ENCODE measurements at regions not wholly inside any gene's neighbourhood (a gene's known extent, or its start where the extent isn't known, plus 50 kb on each side); places are given as distances from the start of the nearest gene placed in this dataset.

DNA sequence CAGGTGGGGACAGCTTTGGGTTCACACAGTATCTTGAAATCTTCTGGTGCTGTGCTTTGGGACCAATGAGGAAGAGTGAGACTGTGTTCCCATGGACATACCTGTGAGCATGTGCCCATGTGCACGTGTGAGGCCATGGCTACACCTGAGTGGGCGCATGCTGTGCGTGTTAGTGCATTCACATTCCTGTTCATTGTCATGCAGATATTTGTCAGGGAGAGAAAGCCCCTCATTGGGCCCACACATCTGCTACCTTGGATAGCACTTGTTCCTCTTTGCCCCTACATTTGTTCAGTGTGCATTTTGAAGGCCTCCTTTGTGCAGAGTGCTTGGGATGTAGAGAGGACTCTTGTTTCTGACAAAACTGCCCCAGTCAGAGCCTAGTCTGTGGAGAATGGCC, 154.3 kb upstream of the E2F8 start:
- Histone ChIP-seq H3K9ac (ENCODE audit: low read depth, low read length, poor library complexity) (no peak overlapping the region), H3K4me2 (ENCODE audit: insufficient read depth, low read length, poor library complexity, severe bottlenecking) (no peak overlapping the region), H3K4ac (ENCODE audit: low read length) (no peak overlapping the region), H3K9me3 (replicated peaks in 1 of 2; ENCODE audit: control insufficient read depth in 2 of 2, insufficient read depth in 1 of 2, low read depth in 1 of 2, low read length in 2 of 2) (no peaks in the 10 kb centered on the region), H3K14ac (ENCODE audit: low read length) (no peak overlapping the region), H3K4me3 (ENCODE audit: low read length in 2 of 2) (no peak overlapping the region), H3K79me1 (ENCODE audit: low read depth, low read length) (no peaks in the 10 kb centered on the region), H2AFZ (ENCODE audit: low read length) (no peak overlapping the region), H3K36me3 (replicated peaks in 1 of 2; ENCODE audit: control insufficient read depth in 2 of 2, insufficient read depth in 2 of 2, low read length in 2 of 2) (no peaks in the 10 kb centered on the region), H3K4me1 (ENCODE audit: control insufficient read depth in 2 of 2, insufficient read depth in 1 of 2, low read depth in 1 of 2, low read length in 2 of 2) (peaks cover 0 to 12% of the 10 kb centered on the region in 2 donors), H2BK12ac (ENCODE audit: low read length) (no peak overlapping the region), H4K91ac (ENCODE audit: low read depth, low read length, poor library complexity) (no peak overlapping the region), H3K18ac (ENCODE audit: low read length) (no peak overlapping the region), H4K8ac (ENCODE audit: low read depth, low read length) (no peak overlapping the region), H2BK15ac (ENCODE audit: low read length) (no peak overlapping the region), H2AK5ac (ENCODE audit: low read depth, low read length) (no peak overlapping the region), H3K27ac (replicated peaks; ENCODE audit: low read length) (no peak overlapping the region), H2BK5ac (ENCODE audit: low read length) (no peak overlapping the region), H3K23ac (ENCODE audit: low read depth, low read length, poor library complexity) (no peak overlapping the region), H3K27me3 (ENCODE audit: control insufficient read depth in 3 of 3, insufficient read depth in 3 of 3, low read depth in 1 of 3, low read length in 3 of 3) (no peaks in the 10 kb centered on the region), H2BK120ac (ENCODE audit: low read depth, low read length) (no peak overlapping the region)
- WGBS, 2 donors (ENCODE audit: extremely low coverage in 2 of 2, insufficient read length in 2 of 2, insufficient replicate concordance in 1 of 2), result no CpG with 5 or more reads among the region's 3 CpGs
- no peak for DNase-seq (ENCODE audit: low spot score)

DNA sequence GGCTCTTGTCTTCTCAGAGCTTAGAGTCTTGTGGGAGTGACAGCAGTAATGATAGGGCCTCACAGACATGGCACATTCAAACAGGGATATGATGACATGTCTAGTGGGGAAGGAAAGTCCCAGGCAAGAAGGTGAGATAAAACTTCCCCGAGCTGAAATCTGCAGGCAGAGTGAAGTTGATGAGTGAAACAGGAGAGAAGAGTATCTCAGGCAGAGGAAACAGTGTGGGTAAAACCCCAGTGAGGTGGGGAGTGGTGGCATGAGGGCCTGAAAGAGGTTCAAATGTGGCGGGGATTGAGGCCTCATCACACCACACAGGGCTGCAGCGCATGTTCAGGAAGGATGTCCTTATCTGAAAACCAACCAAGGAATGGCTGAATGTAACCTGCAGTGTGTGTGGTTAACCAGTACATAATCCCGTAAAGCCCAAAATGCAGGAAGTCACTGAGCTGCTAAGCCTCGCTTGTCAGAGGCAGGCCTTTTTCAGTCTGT, 153.8 kb upstream of the E2F8 start:
- Histone ChIP-seq H3K14ac (ENCODE audit: low read length) (no peak overlapping the region), H4K91ac (ENCODE audit: low read depth, low read length, poor library complexity) (no peak overlapping the region), H3K4me1 (ENCODE audit: control insufficient read depth in 2 of 2, insufficient read depth in 1 of 2, low read depth in 1 of 2, low read length in 2 of 2) (peaks cover 0 to 15% of the 10 kb centered on the region in 2 donors), H3K36me3 (replicated peaks in 1 of 2; ENCODE audit: control insufficient read depth in 2 of 2, insufficient read depth in 2 of 2, low read length in 2 of 2) (no peaks in the 10 kb centered on the region), H2BK5ac (ENCODE audit: low read length) (no peak overlapping the region), H2AK5ac (ENCODE audit: low read depth, low read length) (no peak overlapping the region), H3K4me2 (ENCODE audit: insufficient read depth, low read length, poor library complexity, severe bottlenecking) (no peak overlapping the region), H3K23ac (ENCODE audit: low read depth, low read length, poor library complexity) (no peak overlapping the region), H3K79me1 (ENCODE audit: low read depth, low read length) (no peaks in the 10 kb centered on the region), H3K4me3 (ENCODE audit: low read length in 2 of 2) (no peak overlapping the region), H2BK12ac (ENCODE audit: low read length) (no peak overlapping the region), H4K8ac (ENCODE audit: low read depth, low read length) (no peak overlapping the region), H3K9me3 (replicated peaks in 1 of 2; ENCODE audit: control insufficient read depth in 2 of 2, insufficient read depth in 1 of 2, low read depth in 1 of 2, low read length in 2 of 2) (no peaks in the 10 kb centered on the region), H2AFZ (ENCODE audit: low read length) (no peak overlapping the region), H3K9ac (ENCODE audit: low read depth, low read length, poor library complexity) (no peak overlapping the region), H3K27ac (replicated peaks; ENCODE audit: low read length) (no peak overlapping the region), H2BK120ac (ENCODE audit: low read depth, low read length) (no peak overlapping the region), H3K27me3 (ENCODE audit: control insufficient read depth in 3 of 3, insufficient read depth in 3 of 3, low read depth in 1 of 3, low read length in 3 of 3) (no peaks in the 10 kb centered on the region), H3K4ac (ENCODE audit: low read length) (no peak overlapping the region), H2BK15ac (ENCODE audit: low read length) (no peak overlapping the region), H3K18ac (ENCODE audit: low read length) (no peak overlapping the region)
- DNase-seq (ENCODE audit: low spot score), result no peak
- no CpG with 5 or more reads among the region's 5 CpGs for WGBS, 2 donors (ENCODE audit: extremely low coverage in 2 of 2, insufficient read length in 2 of 2, insufficient replicate concordance in 1 of 2)

DNA sequence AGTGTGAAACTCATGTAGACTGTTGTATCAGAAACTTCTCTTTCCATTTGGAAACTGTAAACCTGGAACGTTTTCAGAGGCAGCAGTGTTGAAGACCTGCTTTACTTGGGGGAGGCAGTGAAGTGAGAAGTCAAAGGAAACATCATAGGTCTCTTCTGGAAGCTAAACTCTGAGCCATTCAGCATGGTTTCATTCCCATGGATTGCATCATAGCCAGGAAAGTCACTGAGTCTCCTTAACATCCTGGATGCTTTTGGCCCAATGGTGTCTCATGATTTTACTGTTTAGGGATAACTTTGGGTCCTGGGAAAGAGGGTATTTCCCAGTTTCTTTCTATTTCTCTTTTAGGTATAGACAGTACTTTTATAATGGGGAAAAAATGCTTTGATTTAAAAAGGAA, 153.2 kb upstream of the E2F8 start:
- DNase-seq (ENCODE audit: low spot score), result no peak
- no CpG with 5 or more reads among the region's 1 CpG for WGBS, 2 donors (ENCODE audit: extremely low coverage in 2 of 2, insufficient read length in 2 of 2, insufficient replicate concordance in 1 of 2)

DNA sequence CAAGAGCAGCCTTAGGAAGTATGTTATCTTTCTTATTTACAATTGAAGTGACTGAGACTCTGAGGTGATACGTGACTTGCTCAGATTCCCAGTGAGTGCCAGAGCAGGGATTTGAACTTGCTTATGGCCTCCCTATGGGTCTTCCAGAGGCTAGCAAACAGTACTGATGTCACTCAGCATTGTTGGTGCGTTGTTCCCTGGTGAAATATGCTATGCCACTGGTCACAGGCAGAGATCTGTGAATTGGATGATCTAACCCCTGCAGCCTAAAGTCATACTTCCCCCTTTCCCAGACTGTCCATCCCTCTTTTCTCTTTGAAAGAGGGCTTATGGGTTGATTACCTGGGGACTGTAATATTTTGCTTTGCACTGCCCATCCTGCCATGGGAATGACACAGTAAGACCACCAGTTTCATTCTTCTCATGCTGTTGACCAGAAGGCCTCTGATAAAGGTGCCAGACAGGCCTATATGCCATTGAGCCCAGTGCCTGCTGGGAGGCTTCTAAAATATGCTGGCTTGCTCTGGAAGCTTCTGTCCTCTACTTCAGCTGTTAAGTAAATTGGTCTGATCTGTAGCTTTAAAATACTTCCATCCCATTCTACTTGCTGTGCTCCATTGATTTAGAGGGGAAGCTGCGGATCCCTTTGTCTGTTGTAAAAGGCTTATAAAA, 152.2 kb upstream of the E2F8 start:
- no peak overlapping the region for H4K8ac ChIP-seq (ENCODE audit: low read depth, low read length)
- no peaks in the 10 kb centered on the region for H3K9me3 ChIP-seq (replicated peaks in 1 of 2; ENCODE audit: control insufficient read depth in 2 of 2, insufficient read depth in 1 of 2, low read depth in 1 of 2, low read length in 2 of 2)
- H4K91ac ChIP-seq (ENCODE audit: low read depth, low read length, poor library complexity), result no peak overlapping the region
- H2BK15ac ChIP-seq (ENCODE audit: low read length), result no peak overlapping the region
- H3K27me3 ChIP-seq (ENCODE audit: control insufficient read depth in 3 of 3, insufficient read depth in 3 of 3, low read depth in 1 of 3, low read length in 3 of 3), result no peaks in the 10 kb centered on the region
- no peak for DNase-seq (ENCODE audit: low spot score)
- WGBS, 2 donors (ENCODE audit: extremely low coverage in 2 of 2, insufficient read length in 2 of 2, insufficient replicate concordance in 1 of 2), result no CpG with 5 or more reads among the region's 3 CpGs
- no peaks in the 10 kb centered on the region for H3K36me3 ChIP-seq (replicated peaks in 1 of 2; ENCODE audit: control insufficient read depth in 2 of 2, insufficient read depth in 2 of 2, low read length in 2 of 2)
- no peaks in the 10 kb centered on the region for H3K79me1 ChIP-seq (ENCODE audit: low read depth, low read length)
- H2BK120ac ChIP-seq (ENCODE audit: low read depth, low read length), result no peak overlapping the region
- H3K27ac ChIP-seq (replicated peaks; ENCODE audit: low read length), result no peak overlapping the region
- H3K9ac ChIP-seq (ENCODE audit: low read depth, low read length, poor library complexity), result no peak overlapping the region
- no peak overlapping the region for H3K4ac ChIP-seq (ENCODE audit: low read length)
- H2AFZ ChIP-seq (ENCODE audit: low read length), result no peak overlapping the region
- H3K18ac ChIP-seq (ENCODE audit: low read length), result no peak overlapping the region
- peaks cover 0 to 5% of the 10 kb centered on the region in 2 donors for H3K4me1 ChIP-seq (ENCODE audit: control insufficient read depth in 2 of 2, insufficient read depth in 1 of 2, low read depth in 1 of 2, low read length in 2 of 2)
- H2AK5ac ChIP-seq (ENCODE audit: low read depth, low read length), result no peak overlapping the region
- no peak overlapping the region for H3K23ac ChIP-seq (ENCODE audit: low read depth, low read length, poor library complexity)
- H2BK5ac ChIP-seq (ENCODE audit: low read length), result no peak overlapping the region
- H3K4me2 ChIP-seq (ENCODE audit: insufficient read depth, low read length, poor library complexity, severe bottlenecking), result no peak overlapping the region
- H2BK12ac ChIP-seq (ENCODE audit: low read length), result no peak overlapping the region
- no peak overlapping the region for H3K4me3 ChIP-seq (ENCODE audit: low read length in 2 of 2)
- no peak overlapping the region for H3K14ac ChIP-seq (ENCODE audit: low read length)

More for the DNA sequence above, 153.2 kb upstream of the E2F8 start:
- Histone ChIP-seq H3K27me3 (ENCODE audit: control insufficient read depth in 3 of 3, insufficient read depth in 3 of 3, low read depth in 1 of 3, low read length in 3 of 3) (no peaks in the 10 kb centered on the region), H4K8ac (ENCODE audit: low read depth, low read length) (no peak overlapping the region), H3K14ac (ENCODE audit: low read length) (no peak overlapping the region), H3K23ac (ENCODE audit: low read depth, low read length, poor library complexity) (no peak overlapping the region), H3K18ac (ENCODE audit: low read length) (no peak overlapping the region), H3K4me2 (ENCODE audit: insufficient read depth, low read length, poor library complexity, severe bottlenecking) (no peak overlapping the region), H2BK120ac (ENCODE audit: low read depth, low read length) (no peak overlapping the region), H2AK5ac (ENCODE audit: low read depth, low read length) (no peak overlapping the region), H3K9me3 (replicated peaks in 1 of 2; ENCODE audit: control insufficient read depth in 2 of 2, insufficient read depth in 1 of 2, low read depth in 1 of 2, low read length in 2 of 2) (no peaks in the 10 kb centered on the region), H3K27ac (replicated peaks; ENCODE audit: low read length) (no peak overlapping the region), H2BK5ac (ENCODE audit: low read length) (no peak overlapping the region), H2BK15ac (ENCODE audit: low read length) (no peak overlapping the region), H3K4me1 (ENCODE audit: control insufficient read depth in 2 of 2, insufficient read depth in 1 of 2, low read depth in 1 of 2, low read length in 2 of 2) (peaks cover 0 to 13% of the 10 kb centered on the region in 2 donors), H4K91ac (ENCODE audit: low read depth, low read length, poor library complexity) (no peak overlapping the region), H2AFZ (ENCODE audit: low read length) (no peak overlapping the region), H3K4ac (ENCODE audit: low read length) (no peak overlapping the region), H3K4me3 (ENCODE audit: low read length in 2 of 2) (no peak overlapping the region), H3K36me3 (replicated peaks in 1 of 2; ENCODE audit: control insufficient read depth in 2 of 2, insufficient read depth in 2 of 2, low read length in 2 of 2) (no peaks in the 10 kb centered on the region), H2BK12ac (ENCODE audit: low read length) (no peak overlapping the region), H3K9ac (ENCODE audit: low read depth, low read length, poor library complexity) (no peak overlapping the region), H3K79me1 (ENCODE audit: low read depth, low read length) (no peaks in the 10 kb centered on the region)

All from neuronal stem cell (in vitro differentiated cells).